Activated CD8-positive, alpha-beta memory T cell treated with anti-CD3 and anti-CD28 coated beads, Interleukin-2, amount 50 U/mL, for 48 hours (primary cell): ENCODE measurements at regions not wholly inside any gene's neighbourhood (a gene's known extent, or its start where the extent isn't known, plus 50 kb on each side); places are given as distances from the start of the nearest gene placed in this dataset.

Experiments
- DNase-seq: peaks from one replicate; pipeline ENCODE4 v3.0.0-alpha.2; 2020

DNA sequence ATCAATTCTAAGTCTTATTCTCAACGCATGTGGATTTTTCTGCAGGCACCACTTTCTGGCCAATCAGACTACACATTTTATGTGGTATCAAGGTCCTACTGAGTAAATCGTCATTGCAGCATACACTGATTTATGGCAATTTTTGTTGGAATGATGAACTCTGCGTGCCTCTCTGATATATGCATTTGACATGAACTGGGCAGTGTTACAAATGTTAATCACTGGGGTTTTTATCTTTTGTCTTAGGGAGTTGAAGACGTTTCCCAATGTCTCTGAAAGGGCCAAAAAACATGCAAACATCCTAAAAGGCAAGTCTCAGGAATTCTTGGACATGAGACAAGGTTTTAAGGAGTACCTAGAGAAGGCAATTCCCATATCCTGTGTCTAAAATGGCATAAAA is 809.5 kb upstream of the CELF2 start:
- DNase-seq: no peak

DNA sequence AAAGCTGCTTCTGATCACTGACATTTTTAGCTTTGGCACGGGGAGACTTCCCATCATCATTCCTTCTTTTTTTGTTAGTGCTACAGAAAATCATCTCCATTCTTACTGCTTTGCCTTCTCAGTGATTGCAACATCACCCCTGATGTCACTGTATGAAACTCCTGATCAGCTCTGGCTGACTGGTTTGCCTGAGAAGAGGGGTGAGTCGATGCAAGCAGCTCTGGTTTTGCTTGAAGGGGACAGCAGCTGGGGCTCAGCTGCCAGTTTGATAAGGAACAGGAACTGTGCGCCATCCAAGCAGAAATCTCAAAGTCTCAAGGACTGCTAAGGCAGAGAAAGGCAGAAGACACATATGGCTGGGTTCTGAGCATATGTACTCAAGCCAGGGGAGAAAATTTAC is 808.5 kb upstream of the CELF2 start:
- DNase-seq: no peak

GRCh38 chr10:10211409-10211808 is 806.3 kb upstream of the CELF2 start:
- DNase-seq: no peak

- no peak for DNase-seq
Observed at GRCh38 chr10:10213237-10213636, 804.4 kb upstream of the CELF2 start.

DNA sequence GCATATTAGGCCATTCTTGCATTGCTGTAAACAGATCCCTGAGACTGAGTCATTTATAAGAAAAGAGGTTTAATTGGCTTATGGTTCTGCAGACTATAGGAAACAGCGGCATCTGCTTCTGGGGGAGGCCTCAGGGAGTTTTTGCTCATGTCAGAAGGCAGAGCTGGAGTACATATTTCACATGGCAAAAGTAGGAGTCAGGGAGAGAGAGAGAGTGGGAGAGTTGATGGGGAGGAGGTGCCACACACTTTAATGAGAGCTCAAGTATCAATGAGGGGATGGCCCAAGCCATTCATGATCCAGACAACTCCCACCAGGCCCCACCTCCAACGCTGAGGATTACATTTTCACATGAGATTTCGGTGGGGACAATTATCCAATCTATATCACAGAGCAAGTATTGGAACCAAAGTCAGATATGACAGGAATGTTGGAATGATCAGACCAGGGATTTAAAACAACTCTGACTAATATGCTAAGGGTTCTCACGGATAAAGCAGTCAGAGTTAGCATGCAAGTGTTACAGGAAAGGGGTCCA is 795.3 kb upstream of the CELF2 start:
- DNase-seq: no peak

DNA sequence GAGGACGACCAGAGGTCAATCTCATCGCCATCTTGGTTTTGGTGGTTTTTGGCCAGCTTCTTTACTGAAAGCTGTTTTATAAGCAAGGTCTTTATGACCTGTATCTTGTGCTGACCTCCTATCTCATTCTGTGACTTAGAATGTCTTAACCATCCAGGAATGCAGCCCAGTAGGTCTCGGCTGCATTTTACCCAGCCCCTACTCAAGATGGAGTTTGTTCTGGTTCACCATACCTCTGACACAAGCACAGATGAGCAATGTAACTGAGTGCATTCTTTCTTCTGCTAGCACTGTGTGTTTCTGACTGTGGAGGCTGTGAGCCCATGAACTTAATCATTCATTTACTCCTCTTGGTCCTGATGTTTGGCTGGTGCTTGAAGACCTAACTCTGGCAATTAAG is 794.5 kb upstream of the CELF2 start:
- DNase-seq: no peak

DNA sequence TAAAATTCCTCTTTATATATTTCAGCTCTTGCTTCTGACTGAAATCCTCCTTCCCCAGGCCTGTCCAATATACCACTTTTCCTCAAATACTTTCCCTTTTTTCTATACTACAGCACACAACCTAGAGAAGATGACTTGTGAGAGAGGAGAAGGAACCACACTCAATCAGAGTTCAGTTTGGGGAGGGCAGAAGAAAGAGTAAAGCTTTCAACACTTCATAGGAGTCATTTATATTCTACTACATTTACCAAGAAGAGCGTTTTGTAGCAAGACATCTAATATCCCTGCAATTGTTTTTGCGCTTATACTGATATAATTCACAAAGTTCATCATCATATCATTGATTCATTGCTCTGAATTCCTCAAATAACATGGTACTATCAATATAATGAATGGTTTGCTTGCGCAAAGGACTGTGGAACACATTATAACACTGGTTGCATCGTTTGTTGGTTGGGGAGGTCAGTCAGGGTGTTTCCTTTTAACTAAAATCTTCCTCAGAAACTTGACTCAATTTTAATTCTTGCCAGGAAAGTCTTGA is 792.5 kb upstream of the CELF2 start:
- no peak for DNase-seq

DNA sequence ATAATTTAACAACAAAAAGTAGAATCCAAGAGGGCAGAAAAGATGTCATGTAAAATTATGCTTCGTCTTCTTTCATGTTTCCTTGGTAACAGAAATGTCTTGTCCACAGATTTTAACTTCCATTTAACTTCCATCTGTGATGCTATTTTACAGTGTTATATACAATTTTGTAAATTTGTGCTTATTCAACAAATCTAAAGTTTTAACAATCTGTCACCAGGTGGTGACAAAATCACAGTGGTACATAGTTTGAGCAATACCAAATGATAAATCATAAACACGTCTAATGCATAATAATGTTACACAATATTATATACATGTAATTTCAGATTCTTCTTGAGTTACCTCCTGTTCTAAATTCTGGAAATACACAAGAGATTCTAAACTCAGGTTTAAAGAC is 784.4 kb upstream of the CELF2 start:
- no peak for DNase-seq

GRCh38 chr10:10235003-10235402 is 782.7 kb upstream of the CELF2 start:
- no peak for DNase-seq

DNA sequence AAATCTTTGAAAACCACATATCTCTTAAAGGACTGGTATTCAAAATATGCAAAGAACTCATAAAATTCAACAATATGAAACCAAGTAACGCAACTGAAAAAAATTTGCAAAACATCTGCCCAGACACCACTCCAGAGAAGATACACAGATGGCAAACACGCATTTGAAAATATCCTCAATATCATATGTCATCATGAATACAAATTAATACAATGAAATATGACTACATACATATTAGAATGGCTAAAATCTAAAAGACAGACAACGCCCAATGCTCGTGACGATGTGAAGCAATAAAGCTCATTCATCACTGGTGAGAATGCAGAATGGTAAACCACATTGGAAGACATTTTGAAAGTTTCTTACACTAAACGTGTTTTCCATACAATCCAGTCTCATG is 770.1 kb upstream of the CELF2 start:
- DNase-seq: no peak

DNA sequence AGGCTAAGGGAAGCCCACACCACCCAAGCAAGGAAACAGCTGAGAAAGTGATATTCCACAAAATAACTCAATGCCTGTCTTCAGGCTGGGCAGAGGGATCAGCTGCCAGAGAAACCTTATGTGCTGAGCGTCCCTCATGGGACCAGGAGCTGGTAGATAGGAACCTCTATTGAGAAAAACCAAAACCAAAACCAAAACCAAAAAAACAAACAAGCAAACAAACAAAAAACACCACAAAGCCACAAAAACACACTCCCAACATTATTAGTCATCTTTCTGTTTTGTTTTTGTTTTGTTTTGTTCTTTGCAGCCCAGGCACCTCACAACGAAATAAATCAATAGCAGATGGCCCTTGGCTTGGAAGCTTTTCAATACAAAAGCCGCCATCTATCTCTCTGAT is 760.8 kb upstream of the CELF2 start:
- no peak for DNase-seq

- DNase-seq: no peak
Observed at GRCh38 chr10:10259013-10259412, 758.7 kb upstream of the CELF2 start.

GRCh38 chr10:10270126-10271050 is 747.3 kb upstream of the CELF2 start:
- DNase-seq: no peak

DNA sequence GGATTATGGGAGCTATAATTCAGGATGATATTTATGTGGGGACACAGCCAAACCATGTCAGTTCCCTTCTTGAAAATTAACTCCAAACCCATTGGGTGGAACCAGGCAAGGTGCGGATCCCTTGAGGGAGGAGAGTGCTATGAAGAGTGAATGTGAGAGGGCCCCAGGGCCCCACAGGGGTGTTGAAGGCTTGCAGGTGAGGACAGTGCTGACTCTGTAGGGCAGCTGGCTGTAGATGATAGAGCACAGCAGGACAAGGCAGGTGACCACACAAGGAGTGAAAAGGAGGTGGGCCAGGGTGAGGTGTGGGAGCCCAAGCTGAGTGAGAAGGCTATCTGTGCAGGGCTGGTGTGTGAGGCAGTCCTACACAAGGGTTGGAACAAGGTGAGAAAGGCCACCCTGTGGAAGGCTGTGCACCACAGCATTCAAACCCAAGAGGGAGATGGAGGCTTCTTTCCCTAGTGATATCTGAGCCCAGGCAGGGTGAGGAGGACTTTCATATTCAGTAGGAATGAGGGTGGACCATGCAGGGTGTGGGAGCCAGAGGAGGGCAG is 746.0 kb upstream of the CELF2 start:
- DNase-seq: no peak

GRCh38 chr10:10273661-10274060 is 744.0 kb upstream of the CELF2 start:
- DNase-seq: no peak

DNA sequence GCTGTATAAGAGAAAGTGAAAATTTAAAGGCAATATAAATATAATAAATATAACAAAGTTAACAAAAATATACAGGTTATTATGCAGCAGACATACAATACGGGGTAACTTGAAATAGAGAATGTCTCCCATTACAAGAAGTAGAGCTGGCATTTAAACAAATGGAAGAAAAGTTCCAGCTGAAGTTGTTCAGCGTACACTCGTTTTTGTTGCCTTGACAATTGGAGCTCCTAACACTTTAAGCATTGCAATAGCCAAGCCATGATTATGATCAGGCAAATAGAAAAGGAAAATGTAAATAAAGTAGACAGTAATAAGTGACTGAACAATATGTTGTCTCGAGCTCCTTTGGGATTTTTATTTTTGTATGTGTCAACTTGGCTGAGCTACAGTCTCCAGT is 737.8 kb upstream of the CELF2 start:
- no peak for DNase-seq

DNA sequence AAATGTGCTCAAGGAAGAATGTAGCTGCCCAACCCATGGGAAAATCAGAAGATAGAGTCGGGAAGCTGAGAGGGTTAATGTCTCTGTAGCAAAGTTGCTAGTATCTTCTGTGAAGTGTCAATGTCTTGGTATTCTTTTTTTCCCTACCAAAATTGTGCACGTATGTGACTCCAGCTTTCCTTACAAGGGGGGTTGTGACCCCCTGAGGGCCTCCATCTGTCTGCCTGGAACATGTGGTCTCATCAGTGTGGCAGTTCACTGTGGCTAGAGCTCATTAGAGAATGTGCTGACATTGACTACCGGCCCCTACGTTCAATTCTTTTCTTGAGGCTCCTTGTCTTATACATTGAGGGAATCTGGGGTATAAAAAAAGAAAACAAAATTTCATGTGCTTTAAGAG is 725.2 kb upstream of the CELF2 start:
- DNase-seq: no peak

- no peak for DNase-seq
Observed at GRCh38 chr10:10293041-10293440, 724.6 kb upstream of the CELF2 start.

DNA sequence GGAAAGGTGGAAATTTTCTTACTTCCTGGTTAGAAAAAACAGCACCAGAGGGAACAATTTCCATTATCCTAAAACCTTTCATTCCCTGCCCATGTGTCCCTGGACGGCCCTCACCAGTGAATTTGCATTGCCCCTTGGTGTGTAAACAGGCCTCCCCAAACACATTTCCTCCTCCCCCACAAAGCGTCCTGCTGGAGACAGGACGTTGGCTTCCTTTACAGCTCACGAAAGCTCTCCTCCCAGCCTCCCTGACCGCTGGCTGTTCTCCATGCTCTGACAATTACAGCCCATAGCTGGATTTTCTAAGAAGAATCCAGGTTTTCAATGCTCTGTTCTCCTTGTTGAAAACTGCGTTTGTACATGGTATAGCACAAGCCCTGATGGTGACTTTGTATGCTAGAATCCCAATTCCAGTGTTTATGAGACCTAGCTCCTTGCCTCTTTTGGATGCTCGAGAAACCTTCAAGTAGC is 724.2 kb upstream of the CELF2 start:
- no peak for DNase-seq

DNA sequence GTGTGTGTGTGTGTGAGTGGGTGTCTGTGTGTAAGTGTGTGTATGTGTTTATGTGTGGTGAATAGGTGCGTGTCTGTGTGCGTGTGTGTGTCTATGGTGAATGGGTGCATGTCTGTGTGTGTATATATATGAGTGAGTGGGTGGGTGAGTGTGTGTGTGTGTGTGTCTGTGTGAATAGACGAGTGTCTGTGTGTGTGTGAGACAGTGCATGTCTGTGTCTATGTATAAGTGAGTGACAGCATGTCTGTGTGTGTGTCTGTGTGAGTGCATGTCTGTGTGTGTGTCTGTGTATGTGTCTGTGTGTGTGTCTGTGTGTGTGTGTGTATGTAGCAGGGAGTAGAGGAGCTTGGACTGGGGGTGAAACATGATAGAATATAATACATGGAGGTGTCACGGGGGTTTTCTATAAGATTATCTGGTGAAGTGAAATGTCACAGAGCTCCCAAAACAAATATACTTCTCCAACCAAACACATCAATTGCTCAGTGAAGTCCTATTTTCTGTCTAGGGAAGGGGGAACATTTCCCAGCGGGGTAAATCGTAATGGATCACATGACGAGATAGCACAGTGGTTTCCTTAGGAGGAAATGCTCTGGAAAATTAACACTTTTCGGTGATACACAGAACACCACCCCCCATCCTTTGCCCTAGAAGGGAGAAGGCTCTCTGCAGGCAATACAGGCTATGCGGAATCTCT is 723.3 kb upstream of the CELF2 start:
- no peak for DNase-seq

GRCh38 chr10:10294881-10295529 is 722.7 kb upstream of the CELF2 start:
- DNase-seq: no peak

DNA sequence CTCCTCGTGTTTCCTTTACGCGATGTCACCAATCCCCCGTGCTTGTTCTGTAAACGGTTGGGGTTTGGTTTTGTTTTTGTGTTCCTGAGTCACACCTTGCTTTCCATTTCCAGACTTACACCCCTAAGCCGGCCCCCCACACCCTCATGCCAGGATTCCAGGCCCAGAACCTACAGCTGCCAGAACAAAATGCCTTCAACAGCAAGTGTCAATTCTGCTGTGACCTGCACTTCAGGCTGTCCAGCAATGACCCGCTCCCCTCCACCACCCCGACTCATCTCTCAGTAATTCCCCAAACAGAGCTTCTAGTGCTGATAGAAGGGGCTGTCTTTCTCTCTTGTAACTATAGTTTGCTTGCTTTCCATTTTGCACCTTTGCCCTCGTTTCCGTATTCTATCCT is 722.1 kb upstream of the CELF2 start:
- no peak for DNase-seq

DNA sequence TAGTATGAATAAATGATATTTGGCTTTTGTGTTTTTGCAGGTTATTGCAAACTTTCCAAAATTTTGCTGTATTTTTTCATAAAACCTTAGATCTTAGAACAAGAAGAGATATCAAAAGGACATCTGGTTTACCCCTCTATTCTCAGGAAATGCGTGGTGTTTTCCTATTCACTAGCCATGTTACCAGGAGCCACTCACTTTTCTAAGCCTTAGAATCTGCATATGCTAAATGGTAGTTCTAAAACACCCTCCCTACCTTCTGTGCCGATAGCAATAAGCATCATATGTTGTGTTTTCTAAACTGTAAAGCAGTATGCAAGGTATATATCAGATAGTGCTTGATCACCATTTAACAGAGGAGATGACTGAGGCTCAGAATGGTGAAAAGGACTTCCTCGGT is 715.0 kb upstream of the CELF2 start:
- DNase-seq: no peak
